Panc1 (cell line): ENCODE measurements at regions not wholly inside any gene's neighbourhood (a gene's known extent, or its start where the extent isn't known, plus 50 kb on each side); places are given as distances from the start of the nearest gene placed in this dataset.
"Not testable (repeated sequence)": the region's sequence is repeated elsewhere in the genome, so short reads cannot be mapped to it uniquely, and the experiment has no call there.

ENCODE experiments used
- ATAC-seq: fragments of 200-7000 bp; cut with Tn5 transposase; 2 replicates; pipeline ENCODE4 v1.9.1; 2020; ENCODE audit warnings: mild to moderate bottlenecking, moderate library complexity
- BruUV-seq: library from RNA; stranded (reverse); fragments of 400-500 nt; replicated peaks from 2 replicates; lab custom pipeline; 2021; lab: Mats Ljungman, UMichigan
- CTCF ChIA-PET: fragments of 300-600 bp; sonication (Branson Sonifier 250); formaldehyde crosslinking; loops from one replicate; lab custom pipeline; 2022; ENCODE audit warnings: antibody characterized with exemption; lab: Charles Lee
- POLR2A ChIA-PET: fragments of 300-600 bp; sonication (Branson Sonifier 250); formaldehyde crosslinking; loops from one replicate; lab custom pipeline; 2022; ENCODE audit warnings: antibody characterized with exemption; lab: Charles Lee
- DNase-seq: peaks from one replicate; pipeline ENCODE4 v3.0.0-alpha.2; 2010; ENCODE audit warnings: low read depth, low spot score
- H3K27ac ChIP-seq: 2 replicates; pipeline ENCODE4 v1.5.1; 2011; ENCODE audit warnings: mild to moderate bottlenecking, low read length, inconsistent platforms
- H3K27me3 ChIP-seq: fragments of 200-500 bp; sonication (Bioruptor generic); 2 replicates; pipeline ENCODE4 v1.6.0; 2014; ENCODE audit warnings: low read length, inconsistent platforms; ENCODE audit not compliant: control insufficient read depth, insufficient read depth
- H3K36me3 ChIP-seq: fragments of 200-500 bp; sonication (Bioruptor generic); 2 replicates; pipeline ENCODE4 v1.5.1; 2014; ENCODE audit warnings: inconsistent platforms, mild to moderate bottlenecking, low read length, moderate library complexity; ENCODE audit not compliant: control insufficient read depth, insufficient read depth
- H3K4me1 ChIP-seq: 2 replicates; pipeline ENCODE4 v1.5.1; 2011; ENCODE audit warnings: inconsistent platforms, mild to moderate bottlenecking, low read length, moderate library complexity; ENCODE audit not compliant: control insufficient read depth, insufficient read depth
- H3K4me3 ChIP-seq, 2 experiments: 2 replicates each; pipeline ENCODE4 v1.5.1; 2011 to 2012; ENCODE audit warnings: low read depth in 2 of 2, low read length in 2 of 2, mild to moderate bottlenecking in 2 of 2, inconsistent platforms in 1 of 2, moderate library complexity in 1 of 2
- H3K9me3 ChIP-seq: fragments of 200-500 bp; sonication (Bioruptor generic); 2 replicates; pipeline ENCODE4 v1.5.1; 2014; ENCODE audit warnings: low read depth, mild to moderate bottlenecking, inconsistent platforms, low read length, moderate library complexity; ENCODE audit not compliant: control insufficient read depth, insufficient read depth
- POLR2AphosphoS5 ChIP-seq: IDR thresholded peaks from 2 replicates; pipeline ENCODE4 v1.6.1; 2012; ENCODE audit warnings: mild to moderate bottlenecking, low read depth, low read length, moderate library complexity
- SIN3A ChIP-seq: IDR thresholded peaks from 2 replicates; pipeline ENCODE4 v1.6.1; 2012; ENCODE audit warnings: low read depth, mild to moderate bottlenecking, low read length, moderate library complexity, borderline replicate concordance; ENCODE audit not compliant: insufficient read depth
- TCF7L2 ChIP-seq: IDR thresholded peaks from 2 replicates; pipeline ENCODE4 v1.6.1; 2011; ENCODE audit warnings: mild to moderate bottlenecking, low read depth, low read length, inconsistent platforms
- in situ Hi-C: cut with HindIII; loops from 2 replicates; pipeline ENCODE4 v1.10.0; 2016; ENCODE audit warnings: low sequenced_read_pairs, low pct_unique_long_range_greater_than_20kb
- intact Hi-C: fragments of 100-400 bp; cut with micrococcal nuclease; formaldehyde crosslinking; loops from one replicate; pipeline ENCODE4 v1.10.0; 2022; ENCODE audit not compliant: unreplicated experiment
- TF ChIP-seq, protein P1 (sequence below), 2 experiments: IDR thresholded peaks; 2 replicates each; pipeline ENCODE4 v1.6.1; 2011 to 2012; ENCODE audit warnings: low read depth in 2 of 2, control low read depth in 1 of 2, low read length in 1 of 2, mild to moderate bottlenecking in 1 of 2, moderate library complexity in 1 of 2; ENCODE audit not compliant: insufficient read depth in 1 of 2
- TF ChIP-seq, protein P2 (sequence below): fragments of 450-650 bp; IDR thresholded peaks from 2 replicates; pipeline ENCODE4 v1.5.1; 2017; ENCODE audit warnings: mild to moderate bottlenecking

DNA sequence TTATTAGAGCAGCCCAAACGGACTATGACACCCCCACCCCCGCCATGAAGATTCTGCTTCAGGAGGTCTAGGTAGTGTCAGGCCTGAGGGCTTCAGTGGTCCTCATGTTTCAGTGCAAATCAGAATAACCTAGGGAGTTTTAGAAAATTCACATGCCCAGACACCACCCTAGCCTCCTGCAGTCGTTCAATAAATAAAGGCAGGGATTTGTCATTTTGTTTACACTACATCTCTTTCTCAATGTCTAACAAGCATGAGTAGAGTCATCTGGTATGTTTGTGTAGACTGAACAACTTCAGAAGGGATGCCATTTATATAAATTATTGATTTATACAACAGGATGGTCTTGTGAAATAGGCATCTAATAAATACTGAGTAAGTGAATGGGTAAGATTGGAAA is 112.1 kb upstream of the SERPINE2 start:
- no TSS peak for BruUV-seq
- no peak for DNase-seq

DNA sequence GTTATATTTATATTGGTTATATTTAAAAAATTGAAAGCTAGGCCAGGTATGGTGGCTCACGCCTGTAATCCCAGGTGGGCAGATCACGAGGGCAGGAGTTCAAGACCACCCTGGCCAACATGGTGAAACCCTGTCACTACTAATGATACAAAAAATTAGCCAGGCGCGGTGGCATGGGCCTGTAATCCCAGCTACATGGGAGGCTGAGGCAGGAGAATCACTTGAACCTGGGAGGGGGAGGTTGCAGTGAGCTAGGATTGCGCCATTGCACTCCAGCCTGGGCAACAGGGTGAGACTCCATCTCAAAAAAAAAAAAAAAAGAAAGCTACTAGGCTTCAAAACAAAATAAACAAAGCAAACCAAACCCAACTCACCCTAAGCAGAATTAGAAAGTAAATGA is 109.0 kb upstream of the SERPINE2 start:
- DNase-seq, H3K27me3 ChIP-seq, POLR2A ChIA-PET, CTCF ChIA-PET, BruUV-seq, H3K9me3 ChIP-seq, in situ Hi-C loops, intact Hi-C loops, ATAC-seq, H3K36me3 ChIP-seq, H3K4me1 ChIP-seq, H3K4me3 ChIP-seq, H3K27ac ChIP-seq: not testable (repeated sequence)

More for the DNA sequence above, 112.1 kb upstream of the SERPINE2 start:
- no peak overlapping the region for H3K27ac ChIP-seq
- no peaks in the 10 kb centered on the region for H3K27me3 ChIP-seq
- no peaks in the 10 kb centered on the region for H3K9me3 ChIP-seq
- in situ Hi-C loops (no loop called here), intact Hi-C loops (no loop called here)
- H3K4me1 ChIP-seq, result no peaks in the 10 kb centered on the region
- no peak for ATAC-seq
- no peaks in the 10 kb centered on the region for H3K36me3 ChIP-seq
- TF ChIP-seq TCF7L2, result no peak
- TF ChIP-seq, protein P1, sequence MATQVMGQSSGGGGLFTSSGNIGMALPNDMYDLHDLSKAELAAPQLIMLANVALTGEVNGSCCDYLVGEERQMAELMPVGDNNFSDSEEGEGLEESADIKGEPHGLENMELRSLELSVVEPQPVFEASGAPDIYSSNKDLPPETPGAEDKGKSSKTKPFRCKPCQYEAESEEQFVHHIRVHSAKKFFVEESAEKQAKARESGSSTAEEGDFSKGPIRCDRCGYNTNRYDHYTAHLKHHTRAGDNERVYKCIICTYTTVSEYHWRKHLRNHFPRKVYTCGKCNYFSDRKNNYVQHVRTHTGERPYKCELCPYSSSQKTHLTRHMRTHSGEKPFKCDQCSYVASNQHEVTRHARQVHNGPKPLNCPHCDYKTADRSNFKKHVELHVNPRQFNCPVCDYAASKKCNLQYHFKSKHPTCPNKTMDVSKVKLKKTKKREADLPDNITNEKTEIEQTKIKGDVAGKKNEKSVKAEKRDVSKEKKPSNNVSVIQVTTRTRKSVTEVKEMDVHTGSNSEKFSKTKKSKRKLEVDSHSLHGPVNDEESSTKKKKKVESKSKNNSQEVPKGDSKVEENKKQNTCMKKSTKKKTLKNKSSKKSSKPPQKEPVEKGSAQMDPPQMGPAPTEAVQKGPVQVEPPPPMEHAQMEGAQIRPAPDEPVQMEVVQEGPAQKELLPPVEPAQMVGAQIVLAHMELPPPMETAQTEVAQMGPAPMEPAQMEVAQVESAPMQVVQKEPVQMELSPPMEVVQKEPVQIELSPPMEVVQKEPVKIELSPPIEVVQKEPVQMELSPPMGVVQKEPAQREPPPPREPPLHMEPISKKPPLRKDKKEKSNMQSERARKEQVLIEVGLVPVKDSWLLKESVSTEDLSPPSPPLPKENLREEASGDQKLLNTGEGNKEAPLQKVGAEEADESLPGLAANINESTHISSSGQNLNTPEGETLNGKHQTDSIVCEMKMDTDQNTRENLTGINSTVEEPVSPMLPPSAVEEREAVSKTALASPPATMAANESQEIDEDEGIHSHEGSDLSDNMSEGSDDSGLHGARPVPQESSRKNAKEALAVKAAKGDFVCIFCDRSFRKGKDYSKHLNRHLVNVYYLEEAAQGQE (IDR thresholded peaks at IDR 0.05; ENCODE audit: insufficient read depth in 1 of 2, low read depth in 2 of 2, low read length in 1 of 2), result no peak
- TF ChIP-seq SIN3A, result no peak
- no peak for TF ChIP-seq POLR2AphosphoS5
- TF ChIP-seq, protein P2, sequence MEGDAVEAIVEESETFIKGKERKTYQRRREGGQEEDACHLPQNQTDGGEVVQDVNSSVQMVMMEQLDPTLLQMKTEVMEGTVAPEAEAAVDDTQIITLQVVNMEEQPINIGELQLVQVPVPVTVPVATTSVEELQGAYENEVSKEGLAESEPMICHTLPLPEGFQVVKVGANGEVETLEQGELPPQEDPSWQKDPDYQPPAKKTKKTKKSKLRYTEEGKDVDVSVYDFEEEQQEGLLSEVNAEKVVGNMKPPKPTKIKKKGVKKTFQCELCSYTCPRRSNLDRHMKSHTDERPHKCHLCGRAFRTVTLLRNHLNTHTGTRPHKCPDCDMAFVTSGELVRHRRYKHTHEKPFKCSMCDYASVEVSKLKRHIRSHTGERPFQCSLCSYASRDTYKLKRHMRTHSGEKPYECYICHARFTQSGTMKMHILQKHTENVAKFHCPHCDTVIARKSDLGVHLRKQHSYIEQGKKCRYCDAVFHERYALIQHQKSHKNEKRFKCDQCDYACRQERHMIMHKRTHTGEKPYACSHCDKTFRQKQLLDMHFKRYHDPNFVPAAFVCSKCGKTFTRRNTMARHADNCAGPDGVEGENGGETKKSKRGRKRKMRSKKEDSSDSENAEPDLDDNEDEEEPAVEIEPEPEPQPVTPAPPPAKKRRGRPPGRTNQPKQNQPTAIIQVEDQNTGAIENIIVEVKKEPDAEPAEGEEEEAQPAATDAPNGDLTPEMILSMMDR, result no peak
- ChIA-PET POLR2A (no interaction called here), CTCF (no interaction called here)
- H3K4me3 ChIP-seq, result no peak overlapping the region

DNA sequence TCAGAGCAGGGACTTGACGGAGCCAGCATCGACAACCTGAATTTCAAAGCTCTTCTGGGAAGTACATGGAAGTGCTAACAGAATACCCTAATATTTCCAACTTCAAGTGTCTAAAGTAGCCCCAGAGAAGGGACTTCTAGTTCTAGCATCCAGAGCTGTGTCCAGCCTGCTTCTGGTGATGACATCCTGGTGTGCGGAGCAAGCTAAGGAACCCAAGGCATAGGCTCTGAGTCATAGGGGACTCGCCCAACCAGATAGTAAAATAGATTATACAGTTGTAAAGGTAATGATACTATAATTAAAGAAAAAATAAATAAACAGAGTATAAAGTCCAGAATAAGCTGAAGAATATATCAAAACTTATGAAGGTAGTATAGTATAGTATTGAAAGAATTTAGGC is 108.1 kb upstream of the SERPINE2 start:
- H3K9me3 ChIP-seq, result no peaks in the 10 kb centered on the region
- ATAC-seq (no peak), DNase-seq (no peak)
- BruUV-seq, result no TSS peak
- in situ Hi-C loops, result no loop called here
- H3K36me3 ChIP-seq, result no peaks in the 10 kb centered on the region
- no peaks in the 10 kb centered on the region for H3K4me1 ChIP-seq
- no peak overlapping the region for H3K27ac ChIP-seq
- H3K4me3 ChIP-seq, result no peak overlapping the region
- intact Hi-C loops, result no loop called here
- TF ChIP-seq, protein P2, result no peak
- TF ChIP-seq TCF7L2, result no peak
- TF ChIP-seq, protein P1 (IDR thresholded peaks at IDR 0.05; ENCODE audit: insufficient read depth in 1 of 2, low read depth in 2 of 2, low read length in 1 of 2), result no peak
- no peak for TF ChIP-seq SIN3A
- TF ChIP-seq POLR2AphosphoS5, result no peak
- H3K27me3 ChIP-seq, result no peaks in the 10 kb centered on the region; the same call in 1 of the 2 replicates
- ChIA-PET CTCF (no interaction called here), POLR2A (no interaction called here)
